ACC112 (cell line): ENCODE measurements at regions not wholly inside any gene's neighbourhood (a gene's known extent, or its start where the extent isn't known, plus 50 kb on each side); places are given as distances from the start of the nearest gene placed in this dataset.

ENCODE experiments used
- H2AFZ ChIP-seq: fragments of 200-600 bp; sonication (generic); one replicate; pipeline ENCODE4 v1.6.0; 2017; ENCODE audit warnings: antibody characterized with exemption, low read length; ENCODE audit not compliant: unreplicated experiment
- H3K27ac ChIP-seq: fragments of 200-600 bp; sonication (generic); 2 replicates; pipeline ENCODE4 v1.5.1; 2014; ENCODE audit warnings: low read depth, mild to moderate bottlenecking, antibody characterized with exemption, low read length, moderate library complexity
- H3K27me3 ChIP-seq: fragments of 200-600 bp; sonication (generic); 2 replicates; pipeline ENCODE4 v1.6.1; 2014; ENCODE audit warnings: mild to moderate bottlenecking, antibody characterized with exemption, low read length, moderate library complexity, mixed read lengths; ENCODE audit not compliant: insufficient read depth
- H3K36me3 ChIP-seq: fragments of 200-600 bp; sonication (generic); 2 replicates; pipeline ENCODE4 v1.6.1; 2016; ENCODE audit warnings: mild to moderate bottlenecking, antibody characterized with exemption, low read length, moderate library complexity, mixed read lengths; ENCODE audit not compliant: insufficient read depth
- H3K4me1 ChIP-seq: fragments of 200-600 bp; sonication (generic); one replicate; pipeline ENCODE4 v1.6.1; 2016; ENCODE audit warnings: low read length, mixed read lengths; ENCODE audit not compliant: insufficient read depth, unreplicated experiment, control insufficient read depth
- H3K4me3 ChIP-seq: fragments of 200-600 bp; sonication (generic); 2 replicates; pipeline ENCODE4 v1.5.1; 2014; ENCODE audit warnings: mild to moderate bottlenecking, low read depth, low read length
- H3K79me2 ChIP-seq: fragments of 200-600 bp; sonication (generic); one replicate; pipeline ENCODE4 v1.6.0; 2016; ENCODE audit warnings: low read length; ENCODE audit not compliant: control insufficient read depth, unreplicated experiment, insufficient read depth

DNA sequence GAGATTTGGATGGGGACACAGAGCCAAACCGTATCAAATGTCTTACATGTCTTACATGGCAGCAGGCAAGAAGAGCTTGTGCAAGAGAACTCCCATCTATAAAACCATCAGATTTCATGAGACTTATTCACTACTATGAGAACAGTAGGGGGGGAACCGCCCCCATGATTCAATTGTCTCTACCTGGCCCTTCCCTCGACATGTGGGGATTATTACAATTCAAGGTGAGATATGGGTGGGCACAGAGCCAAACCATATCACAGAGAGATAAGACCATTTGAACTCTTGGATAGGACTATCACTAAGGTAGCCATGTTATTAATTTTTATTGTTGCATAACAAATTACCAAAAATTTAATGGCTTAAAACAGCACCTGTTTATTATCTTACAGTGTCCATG, 611.7 kb downstream of the SOX6 start:
- Histone ChIP-seq H3K79me2 (no peaks in the 10 kb centered on the region), H3K27me3 (peaks cover 18% of the 10 kb centered on the region; the same call in 1 of the 2 replicates), H3K4me1 (peaks cover 14% of the 10 kb centered on the region), H2AFZ (no peak overlapping the region), H3K27ac (no peak overlapping the region), H3K36me3 (no peaks in the 10 kb centered on the region), H3K4me3 (no peak overlapping the region)

DNA sequence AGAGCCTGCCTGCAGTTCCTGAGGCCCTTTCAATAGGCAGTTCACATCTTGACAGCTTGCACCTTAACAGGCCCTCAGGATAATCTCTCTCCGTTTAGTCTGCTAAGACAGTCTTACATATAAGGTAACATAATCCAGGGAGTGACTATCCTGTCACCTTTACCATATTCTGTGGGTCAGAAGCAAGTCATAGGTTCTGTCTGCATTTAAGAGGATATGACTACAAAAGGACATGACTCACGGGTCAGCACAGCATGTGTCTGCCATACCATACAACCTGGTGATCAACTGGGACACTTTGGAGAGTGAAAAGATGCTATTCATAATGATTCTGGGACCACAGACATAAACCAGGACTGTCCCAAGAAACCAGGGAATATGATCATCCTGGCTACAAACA, 611.1 kb downstream of the SOX6 start:
- H3K79me2 ChIP-seq = no peaks in the 10 kb centered on the region
- no peak overlapping the region for H2AFZ ChIP-seq
- H3K27me3 ChIP-seq = peaks cover 24% of the 10 kb centered on the region; the same call in 1 of the 2 replicates
- H3K36me3 ChIP-seq = no peaks in the 10 kb centered on the region
- no peak overlapping the region for H3K27ac ChIP-seq
- H3K4me3 ChIP-seq = no peak overlapping the region
- peaks cover 14% of the 10 kb centered on the region for H3K4me1 ChIP-seq

DNA sequence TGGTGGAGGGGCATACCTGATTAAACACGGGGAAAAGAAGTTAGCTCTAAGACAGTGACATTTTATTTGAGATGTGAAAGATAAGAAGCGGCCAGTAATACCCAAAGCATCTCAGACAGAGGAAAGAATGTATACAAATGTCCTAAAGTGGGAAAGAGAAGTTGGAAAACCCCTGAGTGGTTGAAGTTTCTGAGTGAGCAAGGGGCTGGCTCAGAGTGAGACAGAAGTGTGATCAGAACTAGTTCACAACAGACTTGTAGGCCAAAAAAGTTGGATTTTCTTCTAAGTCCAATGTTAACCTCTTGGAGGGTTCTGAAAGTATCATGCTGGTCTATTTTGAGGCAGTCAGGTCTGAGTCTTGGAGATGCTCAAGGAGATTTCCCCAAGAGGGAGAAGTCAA, 608.7 kb downstream of the SOX6 start:
- H2AFZ ChIP-seq = no peak overlapping the region
- H3K4me3 ChIP-seq = no peak overlapping the region
- H3K36me3 ChIP-seq = no peaks in the 10 kb centered on the region
- peaks cover 9% of the 10 kb centered on the region for H3K4me1 ChIP-seq
- H3K79me2 ChIP-seq = no peaks in the 10 kb centered on the region
- H3K27me3 ChIP-seq = peaks cover 42% of the 10 kb centered on the region; the same call in 1 of the 2 replicates
- H3K27ac ChIP-seq = no peak overlapping the region

DNA sequence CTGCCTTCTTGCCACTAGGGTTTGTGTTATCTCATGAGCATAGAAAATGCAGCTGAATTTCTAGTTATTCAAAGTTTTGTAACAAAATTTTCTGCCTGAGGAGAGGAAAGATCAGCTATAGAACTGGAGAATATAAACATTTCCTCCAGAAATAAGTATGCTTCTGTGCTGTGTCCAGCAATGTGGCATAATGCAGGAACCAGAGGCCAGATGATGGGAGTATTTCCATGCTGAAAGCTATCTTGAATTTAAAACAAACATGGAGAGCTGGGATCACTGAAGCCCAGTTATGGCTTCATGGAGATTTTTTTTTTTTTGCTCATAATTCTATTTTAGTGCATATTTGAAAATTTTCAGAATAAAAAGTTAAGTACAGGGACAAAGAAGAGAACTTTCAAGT, 608.2 kb downstream of the SOX6 start:
- peaks cover 42% of the 10 kb centered on the region; the same call in 1 of the 2 replicates for H3K27me3 ChIP-seq
- H3K4me3 ChIP-seq = no peak overlapping the region
- H3K4me1 ChIP-seq = peaks cover 5% of the 10 kb centered on the region
- H3K79me2 ChIP-seq = no peaks in the 10 kb centered on the region
- H3K36me3 ChIP-seq = no peaks in the 10 kb centered on the region
- H2AFZ ChIP-seq = no peak overlapping the region
- H3K27ac ChIP-seq = no peak overlapping the region

DNA sequence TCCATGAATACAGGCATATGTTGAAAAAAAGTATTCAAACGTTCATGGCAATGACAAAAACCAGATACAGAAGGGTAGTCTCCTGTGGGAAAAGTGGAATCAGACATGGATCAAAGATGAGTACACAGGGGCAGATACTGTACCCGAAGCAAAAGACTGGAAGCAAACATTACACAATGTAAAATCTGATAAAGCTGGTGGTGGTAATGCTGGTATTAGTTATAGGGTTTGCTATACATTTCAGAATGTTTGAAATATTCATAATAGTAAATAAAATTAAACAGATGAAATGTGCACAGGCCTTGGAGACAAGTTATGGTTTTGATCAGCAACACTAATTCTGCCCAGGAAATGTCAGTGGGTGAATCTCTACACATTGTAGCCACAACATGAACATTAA, 607.6 kb downstream of the SOX6 start:
- no peak overlapping the region for H3K4me3 ChIP-seq
- no peak overlapping the region for H2AFZ ChIP-seq
- no peak overlapping the region for H3K27ac ChIP-seq
- no peaks in the 10 kb centered on the region for H3K79me2 ChIP-seq
- peaks cover 42% of the 10 kb centered on the region for H3K27me3 ChIP-seq
- H3K4me1 ChIP-seq = peaks cover 4% of the 10 kb centered on the region
- H3K36me3 ChIP-seq = no peaks in the 10 kb centered on the region

DNA sequence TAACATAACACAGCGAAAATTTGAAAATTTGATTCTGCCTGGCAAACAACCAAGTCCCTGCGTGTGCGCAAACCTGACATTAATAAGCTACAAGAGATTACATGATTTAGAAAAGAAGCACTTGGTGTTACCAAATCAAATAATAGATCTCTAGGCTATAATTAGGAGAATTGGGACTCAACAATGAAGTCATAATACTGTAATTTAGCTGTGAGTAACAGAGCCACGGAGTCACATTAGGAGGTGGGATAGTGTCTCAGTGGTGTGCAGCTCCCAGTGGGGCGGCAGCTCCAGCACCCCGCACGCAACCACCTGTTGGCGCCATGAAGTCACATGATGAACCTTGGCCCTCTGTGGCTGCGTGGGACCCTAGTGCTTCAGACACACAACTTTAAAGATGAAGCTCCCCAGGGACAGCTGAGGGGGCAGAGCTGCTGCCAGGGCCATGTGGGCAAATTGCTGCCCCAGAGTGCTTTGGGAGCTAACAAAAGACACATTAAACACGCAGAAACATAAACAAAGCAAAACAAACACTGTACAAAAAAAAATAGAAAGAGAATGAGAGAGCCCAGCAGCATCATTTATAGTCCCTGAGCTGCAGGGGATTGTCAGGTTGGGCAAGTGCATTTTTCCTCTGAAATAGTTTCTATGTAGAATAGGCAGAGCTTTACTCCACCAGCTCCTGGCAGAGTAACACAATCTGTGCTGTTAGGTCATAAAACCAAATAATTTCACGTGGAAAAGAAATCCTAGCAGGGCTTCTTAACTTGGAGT, 605.6 kb downstream of the SOX6 start:
- Histone ChIP-seq H3K4me1 (no peaks in the 10 kb centered on the region), H3K36me3 (no peaks in the 10 kb centered on the region), H3K27ac (no peak overlapping the region), H3K79me2 (no peaks in the 10 kb centered on the region), H3K27me3 (peaks cover 60% of the 10 kb centered on the region), H2AFZ (no peak overlapping the region), H3K4me3 (no peak overlapping the region)

DNA sequence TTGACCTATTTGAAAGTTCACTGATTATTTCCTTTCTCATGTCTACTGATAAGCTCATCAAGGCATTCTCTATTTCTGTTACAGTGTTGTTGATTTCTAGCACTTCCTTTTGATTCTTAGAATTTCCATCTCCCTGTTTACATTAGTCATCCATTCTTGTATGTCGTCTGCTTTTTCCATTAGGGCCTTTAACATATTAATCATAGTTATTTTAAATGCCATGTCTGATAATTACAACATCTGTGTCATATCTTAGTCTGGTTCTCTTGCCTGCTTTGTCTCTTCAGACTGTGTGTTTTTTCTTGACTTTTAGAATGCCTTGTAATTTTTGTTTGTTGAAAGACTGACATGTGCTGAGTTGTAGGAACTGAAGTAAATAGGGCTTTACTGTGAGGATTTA, 602.1 kb downstream of the SOX6 start:
- Histone ChIP-seq H3K79me2 (no peaks in the 10 kb centered on the region), H3K4me1 (no peaks in the 10 kb centered on the region), H2AFZ (no peak overlapping the region), H3K27me3 (peaks cover 79% of the 10 kb centered on the region), H3K27ac (no peak overlapping the region), H3K4me3 (no peak overlapping the region), H3K36me3 (no peaks in the 10 kb centered on the region)

DNA sequence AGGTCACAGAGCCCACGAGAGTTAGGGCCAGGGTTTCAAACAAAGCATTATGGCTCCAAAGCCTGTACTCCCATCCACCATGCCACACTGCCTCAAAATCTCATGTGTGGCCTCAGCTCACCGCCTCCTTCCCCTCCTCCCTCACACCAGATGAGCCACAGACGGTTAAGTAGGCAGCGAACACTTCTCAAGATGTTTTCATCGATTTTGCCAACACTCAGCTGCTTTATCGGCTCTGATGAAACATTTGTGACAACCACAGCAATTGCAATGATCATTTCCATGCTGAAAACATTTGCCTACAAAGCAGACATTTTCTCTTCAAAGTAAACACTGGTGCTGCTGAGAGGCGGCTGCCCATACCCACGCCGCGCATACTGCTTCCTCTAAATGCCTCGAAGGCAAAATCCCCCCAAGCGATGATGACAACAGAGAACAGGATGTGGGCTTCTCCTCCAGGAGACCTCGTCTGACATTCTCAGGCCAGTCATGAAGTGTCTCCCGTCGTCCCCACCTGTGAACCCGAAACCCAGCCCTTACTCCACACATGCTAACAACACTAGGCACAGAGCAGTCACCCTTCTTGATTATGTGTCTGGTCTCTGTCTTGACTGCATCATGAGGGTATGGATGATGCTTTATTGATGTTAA, 599.2 kb downstream of the SOX6 start:
- no peak overlapping the region for H3K27ac ChIP-seq
- H3K36me3 ChIP-seq = no peaks in the 10 kb centered on the region
- H3K4me1 ChIP-seq = no peaks in the 10 kb centered on the region
- H3K27me3 ChIP-seq = peaks cover 72% of the 10 kb centered on the region
- H2AFZ ChIP-seq = no peak overlapping the region
- H3K4me3 ChIP-seq = no peak overlapping the region
- H3K79me2 ChIP-seq = no peaks in the 10 kb centered on the region

DNA sequence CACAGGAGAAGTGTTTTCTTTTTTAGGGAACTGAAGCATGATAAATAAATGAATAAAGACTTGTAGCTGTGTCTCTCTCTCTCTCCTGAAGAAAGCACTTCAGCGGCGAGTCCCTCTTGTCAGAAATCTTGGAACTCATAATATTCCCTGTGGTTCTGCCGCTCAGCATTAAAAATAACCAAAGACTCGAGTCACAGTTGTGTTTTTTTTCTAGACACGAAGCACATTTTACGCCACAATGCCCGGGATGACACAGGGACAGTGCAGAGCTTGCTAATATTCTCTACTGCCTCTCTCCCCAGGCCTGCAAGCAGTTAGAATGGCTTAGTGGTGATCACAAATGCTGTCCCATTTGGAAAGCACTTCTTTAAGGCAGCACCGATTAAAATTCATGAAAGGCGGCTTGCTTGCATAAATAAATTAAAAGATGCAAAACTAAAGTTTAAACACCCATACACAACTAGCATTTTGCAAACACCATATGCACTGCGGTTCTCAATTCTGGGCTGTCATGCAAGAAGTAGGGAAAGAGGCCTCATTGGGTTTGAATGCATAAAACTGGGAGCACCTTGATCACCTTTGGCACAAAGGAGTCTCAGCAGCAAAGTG, 597.4 kb downstream of the SOX6 start:
- Histone ChIP-seq H3K4me3 (no peak overlapping the region), H3K36me3 (no peaks in the 10 kb centered on the region), H3K27me3 (peaks cover 78% of the 10 kb centered on the region), H3K79me2 (no peaks in the 10 kb centered on the region), H2AFZ (no peak overlapping the region), H3K27ac (no peak overlapping the region), H3K4me1 (no peaks in the 10 kb centered on the region)

DNA sequence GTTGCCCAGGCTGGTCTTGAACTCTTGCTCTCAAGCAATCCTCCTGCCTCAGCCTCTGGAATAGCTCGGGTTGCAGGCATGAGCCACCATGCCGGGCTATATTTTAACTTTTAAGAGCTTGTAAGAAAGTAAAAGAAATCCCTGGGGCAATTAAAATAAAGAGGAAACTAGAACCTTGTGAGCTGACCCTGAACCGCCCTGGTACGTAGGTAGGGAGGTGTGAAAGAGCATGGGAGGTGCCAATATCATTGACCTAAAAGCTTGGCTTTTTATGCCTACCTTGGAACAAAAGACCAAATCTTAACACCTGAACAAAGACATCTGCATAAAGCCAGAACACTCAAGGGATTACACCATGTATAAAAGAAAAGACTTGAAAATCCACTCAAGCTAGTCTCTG, 595.1 kb downstream of the SOX6 start:
- no peak overlapping the region for H2AFZ ChIP-seq

DNA sequence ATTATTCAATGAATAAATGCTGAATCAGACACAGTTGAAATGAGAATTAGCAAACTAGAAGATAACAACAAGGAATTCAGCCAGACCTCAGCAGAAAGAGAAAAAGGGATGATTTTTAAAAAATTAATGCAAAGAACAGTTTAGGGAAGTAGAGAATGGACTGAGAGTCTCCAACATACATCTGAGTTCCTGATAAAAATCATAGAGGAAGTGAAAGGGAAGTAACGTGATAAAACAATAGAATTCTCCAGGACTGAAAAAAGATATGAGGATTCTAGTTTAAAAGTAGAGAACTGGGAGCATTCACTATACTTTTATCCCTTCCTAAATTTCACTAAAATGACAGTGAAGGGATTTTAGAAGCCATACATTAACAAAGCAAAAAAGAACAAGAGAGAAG, 592.0 kb downstream of the SOX6 start:
- Histone ChIP-seq H3K4me3 (no peak overlapping the region), H3K27ac (no peak overlapping the region), H3K79me2 (no peaks in the 10 kb centered on the region), H3K4me1 (no peaks in the 10 kb centered on the region), H2AFZ (no peak overlapping the region), H3K27me3 (peaks cover 63% of the 10 kb centered on the region), H3K36me3 (no peaks in the 10 kb centered on the region)

More for the DNA sequence above, 595.1 kb downstream of the SOX6 start:
- Histone ChIP-seq H3K4me3 (no peak overlapping the region), H3K36me3 (no peaks in the 10 kb centered on the region), H3K27ac (no peak overlapping the region), H3K4me1 (no peaks in the 10 kb centered on the region), H3K27me3 (peaks cover 74% of the 10 kb centered on the region), H3K79me2 (no peaks in the 10 kb centered on the region)
